GM18873 (cell line): ENCODE measurements at regions not wholly inside any gene's neighbourhood (a gene's known extent, or its start where the extent isn't known, plus 50 kb on each side); places are given as distances from the start of the nearest gene placed in this dataset.

Experiments
- ATAC-seq: cut with Tn5 transposase; IDR thresholded peaks from one replicate; pipeline ENCODE4 v1.9.1; 2021; ENCODE audit warnings: mild to moderate bottlenecking, moderate library complexity, moderate number of reproducible peaks; ENCODE audit not compliant: unreplicated experiment, low FRiP score

DNA sequence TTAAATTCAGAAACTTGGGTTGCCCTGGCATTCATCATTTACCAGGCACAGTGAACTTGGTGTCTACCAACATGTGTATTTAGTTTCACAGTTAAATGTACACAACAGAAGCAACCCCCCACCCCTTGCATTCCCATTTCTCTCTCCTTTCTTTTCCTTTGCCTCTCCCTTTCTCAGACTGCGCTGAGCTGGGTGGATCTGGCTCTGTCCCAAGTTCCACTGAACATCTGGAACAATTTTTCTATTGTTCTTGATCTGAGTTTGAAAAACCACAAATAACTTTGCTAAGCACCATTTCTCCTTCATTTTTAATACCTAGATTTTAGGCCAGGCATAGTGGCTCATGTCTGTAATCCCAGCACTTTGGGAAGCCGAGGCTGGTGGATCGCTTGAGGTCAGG lies 242.2 kb downstream of the ABHD5 start:
- no peak for ATAC-seq

DNA sequence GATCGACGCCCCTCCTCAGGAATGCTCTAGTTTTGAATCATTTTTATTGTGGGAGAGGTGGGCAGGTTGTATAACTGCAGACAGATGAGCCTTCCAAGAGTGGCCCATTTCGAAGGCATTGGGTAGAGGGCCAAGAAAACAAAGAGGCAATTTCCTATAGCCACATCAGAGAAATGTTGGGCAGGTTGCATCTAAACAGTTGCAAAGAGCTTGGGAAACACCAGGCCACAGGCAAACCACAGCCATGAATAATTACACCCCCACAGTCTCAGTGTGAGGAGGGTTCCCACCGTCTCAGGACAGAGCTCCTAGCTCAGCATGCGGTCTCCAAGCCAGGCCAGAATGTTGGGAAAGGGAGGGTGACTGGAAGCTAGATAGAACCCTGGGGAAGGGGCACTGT lies 257.3 kb downstream of the ABHD5 start:
- no peak for ATAC-seq

- ATAC-seq: no peak
Measured at GRCh38 chr3:43949594-43949993, 258.9 kb downstream of the ABHD5 start.

GRCh38 chr3:43950775-43951174 lies 260.0 kb downstream of the ABHD5 start:
- no peak for ATAC-seq

GRCh38 chr3:43951813-43952212 lies 261.1 kb downstream of the ABHD5 start:
- no peak for ATAC-seq

DNA sequence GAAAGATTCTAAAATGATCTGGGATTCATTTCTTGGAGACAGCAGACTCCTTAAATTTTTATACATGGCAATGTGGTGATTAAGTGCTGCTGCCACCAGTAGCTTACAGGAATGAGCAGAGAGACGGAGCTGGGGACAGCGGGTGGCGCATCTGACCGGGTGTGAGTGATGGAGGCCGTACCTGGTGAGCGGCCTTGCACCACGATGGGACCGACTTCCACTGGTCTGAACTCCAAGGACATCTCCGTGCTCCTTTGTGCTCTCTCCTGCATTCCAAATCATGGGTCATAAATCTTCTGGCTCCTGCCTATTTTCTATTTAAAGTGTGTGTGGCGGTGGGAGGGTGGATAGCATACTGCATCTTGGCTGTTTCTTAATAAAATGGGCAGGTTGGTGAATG lies 262.6 kb downstream of the ABHD5 start:
- ATAC-seq: no peak

GRCh38 chr3:43953814-43954692 lies 263.3 kb downstream of the ABHD5 start:
- no peak for ATAC-seq

DNA sequence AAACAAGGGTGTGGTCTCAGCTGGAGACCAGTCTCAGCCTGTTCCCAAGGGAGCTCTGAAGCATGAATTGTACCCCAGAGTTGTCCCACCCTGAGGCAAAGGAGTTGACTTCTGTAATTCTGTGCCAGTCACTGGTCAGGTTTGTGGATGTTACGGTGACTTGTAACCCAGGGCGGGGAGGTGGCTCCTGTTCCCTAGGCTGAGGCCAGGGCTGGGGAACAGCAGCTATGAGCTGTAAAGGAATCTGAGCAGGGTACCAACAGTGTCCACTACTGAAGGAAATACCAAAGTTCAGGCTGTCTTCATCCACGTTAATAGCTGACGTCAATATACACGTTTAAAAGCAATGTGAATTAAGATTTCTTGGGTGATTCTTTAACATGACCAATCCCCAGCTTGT lies 266.2 kb downstream of the ABHD5 start:
- ATAC-seq: no peak

DNA sequence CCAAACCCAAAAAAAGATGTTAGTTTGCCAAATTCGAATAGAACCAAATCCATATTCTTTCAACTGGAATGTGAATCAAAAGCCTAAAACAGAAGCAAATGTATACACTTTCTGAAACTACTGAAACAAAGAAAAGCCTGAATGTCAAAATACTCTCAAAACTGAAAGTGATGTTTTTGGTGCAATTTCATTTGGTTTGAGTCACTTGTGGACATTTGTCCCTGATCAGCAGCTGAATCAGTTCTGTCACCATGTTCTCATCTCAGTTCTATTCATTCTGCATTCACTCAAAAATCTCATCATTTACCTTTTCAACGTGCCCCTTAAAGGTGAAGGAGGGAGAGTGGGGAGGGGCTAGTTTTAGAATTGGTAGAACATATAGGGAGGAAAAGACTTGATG lies 266.8 kb downstream of the ABHD5 start:
- ATAC-seq: no peak

DNA sequence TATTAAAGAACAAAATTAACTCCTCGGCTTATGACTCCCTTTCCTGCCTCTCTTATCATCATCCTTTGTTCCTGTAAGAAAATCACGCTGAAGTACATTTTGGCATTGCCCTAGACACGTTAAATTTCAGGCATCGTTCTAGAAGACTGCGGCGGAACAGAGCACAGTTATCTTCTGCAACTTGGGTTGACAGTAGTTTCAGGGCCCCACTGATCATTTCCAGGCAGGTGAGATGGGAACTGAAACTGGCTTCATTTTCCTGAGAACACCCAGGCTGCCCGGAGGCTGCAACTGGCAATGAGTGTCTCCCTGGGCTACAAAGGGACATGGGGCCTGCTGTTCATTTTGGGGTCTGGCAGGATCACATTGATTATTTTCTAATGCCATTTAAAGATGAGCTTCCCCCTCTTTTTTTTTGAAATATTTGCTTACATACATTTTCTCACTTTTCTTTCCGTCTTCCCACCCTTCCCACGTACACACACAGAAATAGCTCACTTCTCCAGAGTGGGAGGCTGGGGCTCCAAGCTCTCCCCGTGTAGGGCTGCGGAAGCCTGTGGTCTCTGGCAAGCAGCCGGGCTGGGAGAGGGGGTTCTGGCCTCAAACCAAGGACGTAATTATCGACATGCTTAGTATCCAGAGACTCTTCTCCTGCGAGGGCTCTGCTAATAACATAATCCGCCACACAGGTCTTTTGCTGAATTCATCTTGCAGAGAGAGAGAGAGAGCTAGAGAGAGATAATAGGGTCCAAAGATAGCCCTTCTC lies 267.4 kb downstream of the ABHD5 start:
- no peak for ATAC-seq

- ATAC-seq: no peak
Measured at GRCh38 chr3:43958973-43959372, 268.2 kb downstream of the ABHD5 start.

- no peak for ATAC-seq
Measured at GRCh38 chr3:43959498-43960447, 269.0 kb downstream of the ABHD5 start.

DNA sequence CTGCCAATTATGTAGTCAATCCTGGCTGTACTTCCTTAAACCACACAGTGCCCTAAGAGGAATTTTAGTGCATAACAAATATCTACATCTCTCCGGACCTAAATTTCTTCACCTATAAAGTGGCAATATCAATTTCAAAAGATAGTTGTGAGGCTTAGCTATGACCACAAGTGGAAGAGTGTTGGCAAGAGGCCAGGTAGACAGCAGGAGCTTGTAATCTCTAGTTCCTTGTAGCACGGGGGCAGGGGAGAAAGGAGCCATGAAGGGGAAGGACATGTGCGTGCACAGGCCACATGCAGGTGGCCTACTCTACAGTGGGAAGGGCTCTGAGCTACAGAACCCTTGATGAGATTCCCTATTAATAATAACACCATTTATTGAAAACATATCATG lies 269.7 kb downstream of the ABHD5 start:
- no peak for ATAC-seq

GRCh38 chr3:43962043-43962442 lies 271.3 kb downstream of the ABHD5 start:
- no peak for ATAC-seq

DNA sequence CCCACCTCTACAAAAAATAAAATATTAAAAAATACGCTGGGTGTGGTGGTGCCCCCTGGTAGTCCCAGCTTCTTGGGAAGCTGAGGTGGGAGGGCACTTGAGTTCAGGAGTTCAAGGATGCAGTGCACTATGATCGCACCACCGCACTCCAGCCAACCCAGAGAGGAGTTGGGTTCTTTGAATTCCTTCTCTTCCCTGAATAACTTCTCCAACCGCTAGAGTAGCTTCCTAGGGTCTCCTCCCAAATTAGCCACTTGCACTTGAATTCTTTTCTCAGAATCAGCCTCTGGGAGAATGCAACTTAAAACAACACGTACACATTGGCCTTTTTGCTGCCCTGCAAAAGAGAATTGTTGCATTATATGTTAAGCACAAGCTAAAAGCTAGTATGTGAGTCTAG lies 272.5 kb downstream of the ABHD5 start:
- no peak for ATAC-seq

DNA sequence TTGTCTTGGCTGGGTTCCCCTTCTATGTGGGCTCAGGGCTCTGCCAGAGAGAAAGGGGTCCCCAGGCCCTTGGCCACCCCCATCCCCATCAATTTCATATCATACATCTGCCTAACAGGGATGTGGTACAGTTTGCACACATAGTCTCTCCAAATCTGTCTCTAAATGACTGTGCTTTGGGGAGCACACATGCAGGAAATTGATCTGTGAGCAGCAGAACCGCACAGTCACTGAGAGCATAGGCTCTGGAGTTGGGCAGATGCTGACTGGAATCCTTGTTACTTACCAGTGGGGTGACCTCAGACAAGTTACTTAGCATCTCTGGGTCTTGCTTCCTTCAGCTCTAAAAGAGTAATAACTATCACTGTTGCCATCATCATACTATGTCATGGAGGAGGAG lies 273.9 kb downstream of the ABHD5 start:
- no peak for ATAC-seq

GRCh38 chr3:43965656-43966055 lies 274.9 kb downstream of the ABHD5 start:
- ATAC-seq: no peak

- no peak for ATAC-seq
Measured at GRCh38 chr3:43966126-43966525, 275.4 kb downstream of the ABHD5 start.

DNA sequence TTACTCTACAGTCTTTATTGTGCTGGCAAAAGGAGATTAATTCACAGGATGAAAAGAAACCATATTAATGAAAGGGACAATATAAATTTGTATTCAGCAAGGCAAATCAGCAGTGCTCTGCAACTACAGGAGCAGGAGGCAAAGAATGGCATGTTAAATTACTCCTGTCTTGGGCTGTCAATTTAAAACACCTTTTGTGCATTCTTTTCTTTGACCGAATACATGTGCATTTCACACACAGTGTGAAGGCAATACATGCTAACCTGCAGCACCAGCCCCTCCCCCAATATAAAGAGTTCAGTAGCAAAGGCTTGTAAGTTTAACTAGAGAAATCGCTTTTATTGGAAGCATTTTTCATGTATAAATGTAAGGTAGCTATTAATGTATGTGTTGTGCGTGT lies 275.2 kb upstream of the TOPAZ1 start:
- ATAC-seq: no peak

GRCh38 chr3:43968465-43968864 lies 273.2 kb upstream of the TOPAZ1 start:
- no peak for ATAC-seq

- ATAC-seq: no peak
Measured at GRCh38 chr3:43969944-43970343, 271.7 kb upstream of the TOPAZ1 start.
